Natural killer cell (primary cell): ENCODE measurements at regions not wholly inside any gene's neighbourhood (a gene's known extent, or its start where the extent isn't known, plus 50 kb on each side); places are given as distances from the start of the nearest gene placed in this dataset.

Experiments
- ATAC-seq, 3 donors: fragments of 150-1000 bp in 2 of 3; fragments of 200-7000 bp in 1 of 3; cut with Tn5 transposase; 1 replicate in 1 of 3; 2 replicates in 2 of 3; pipeline ENCODE4 v1.10.0; 2021; ENCODE audit warnings: mild to moderate bottlenecking in 2 of 3, moderate library complexity in 2 of 3
- DNase-seq, 2 donors: peaks; one replicate each; pipeline versions ENCODE4 v3.0.0 to v3.0.0-alpha.2; 2013 to 2021; ENCODE audit warnings: mixed read lengths in 1 of 2
- H3K27ac ChIP-seq: one replicate; pipeline ENCODE4 v1.5.1; 2013; ENCODE audit warnings: mild to moderate bottlenecking, low read length
- H3K27me3 ChIP-seq: one replicate; pipeline ENCODE4 v1.6.1; 2013; ENCODE audit warnings: low read length; ENCODE audit not compliant: control insufficient read depth, insufficient read depth
- H3K36me3 ChIP-seq: one replicate; pipeline ENCODE4 v1.6.1; 2013; ENCODE audit warnings: low read length; ENCODE audit not compliant: control insufficient read depth, insufficient read depth
- H3K4me1 ChIP-seq: one replicate; pipeline ENCODE4 v1.6.1; 2013; ENCODE audit warnings: low read length; ENCODE audit not compliant: control insufficient read depth, insufficient read depth
- H3K4me3 ChIP-seq: one replicate; pipeline ENCODE4 v1.5.1; 2013; ENCODE audit warnings: low read length
- H3K9me3 ChIP-seq: one replicate; pipeline ENCODE4 v1.6.1; 2013; ENCODE audit warnings: low read length; ENCODE audit not compliant: control insufficient read depth, insufficient read depth
- H3K27ac Mint-ChIP-seq, 2 donors: one replicate each; pipeline ENCODE4 v1.8.0; 2022; ENCODE audit warnings: mild to moderate bottlenecking in 2 of 2, mixed read lengths in 2 of 2, moderate library complexity in 1 of 2
- H3K27me3 Mint-ChIP-seq, 2 donors: one replicate each; pipeline ENCODE4 v1.8.0; 2022; ENCODE audit warnings: low read depth in 2 of 2, mixed read lengths in 2 of 2
- H3K36me3 Mint-ChIP-seq: one replicate; pipeline ENCODE4 v1.8.0; 2022; ENCODE audit warnings: mixed read lengths
- H3K4me1 Mint-ChIP-seq, 2 donors: one replicate each; pipeline ENCODE4 v1.8.0; 2022; ENCODE audit warnings: mixed read lengths in 2 of 2
- H3K4me3 Mint-ChIP-seq: one replicate; pipeline ENCODE4 v1.8.0; 2022; ENCODE audit warnings: mild to moderate bottlenecking, moderate library complexity, mixed read lengths
- H3K9me3 Mint-ChIP-seq, 2 donors: one replicate each; pipeline ENCODE4 v1.8.0; 2022; ENCODE audit warnings: mixed read lengths in 2 of 2
- CTCF ChIP-seq: fragments of 200-600 bp; IDR thresholded peaks from one replicate; pipeline ENCODE4 v1.8.0; 2022; ENCODE audit warnings: antibody characterized with exemption
- intact Hi-C: fragments of 100-400 bp; cut with micrococcal nuclease; formaldehyde crosslinking; loops from one replicate; pipeline ENCODE4 v1.14.2; 2022

GRCh38 chr11:30650266-30650665 lies 64.1 kb upstream of the MPPED2 start:
- no peak overlapping the region for H3K4me3 Mint-ChIP-seq
- no peaks in the 10 kb centered on the region for H3K27me3 ChIP-seq
- ATAC-seq, result no peak
- no peak overlapping the region for H3K27ac ChIP-seq
- DNase-seq, result no peak
- H3K4me1 ChIP-seq, result no peaks in the 10 kb centered on the region
- H3K9me3 ChIP-seq, result no peaks in the 10 kb centered on the region
- TF ChIP-seq CTCF, result no peak
- peaks cover 5 to 8% of the 10 kb centered on the region in 2 donors for H3K27me3 Mint-ChIP-seq
- H3K9me3 Mint-ChIP-seq, result peaks cover 0 to 2% of the 10 kb centered on the region in 2 donors
- no peak overlapping the region for H3K4me3 ChIP-seq
- no peaks in the 10 kb centered on the region for H3K36me3 Mint-ChIP-seq
- no peaks in the 10 kb centered on the region for H3K4me1 Mint-ChIP-seq
- H3K36me3 ChIP-seq, result no peaks in the 10 kb centered on the region
- H3K27ac Mint-ChIP-seq, result no peak overlapping the region
- intact Hi-C loops, result loop anchor here (10.0 kb wide), 1 partner anchor 65 kb away; no protein-coding TSS in a partner anchor
